Subcutaneous abdominal adipose tissue (tissue), 5 donors: ENCODE measurements at regions not wholly inside any gene's neighbourhood (a gene's known extent, or its start where the extent isn't known, plus 50 kb on each side); places are given as distances from the start of the nearest gene placed in this dataset.

Experiments used
- H3K27ac ChIP-seq: one replicate; pipeline ENCODE4 v1.7.0; 2013; ENCODE audit warnings: low read depth, mild to moderate bottlenecking, inconsistent platforms, low read length, moderate library complexity
- H3K27me3 ChIP-seq, 5 donors: one replicate each; pipeline ENCODE4 v1.7.0; 2013; ENCODE audit warnings: low read length in 5 of 5, inconsistent platforms in 1 of 5; ENCODE audit not compliant: control insufficient read depth in 5 of 5, insufficient read depth in 4 of 5
- H3K36me3 ChIP-seq, 5 donors: one replicate each; pipeline ENCODE4 v1.7.0; 2013; ENCODE audit warnings: low read length in 5 of 5; ENCODE audit not compliant: control insufficient read depth in 5 of 5, insufficient read depth in 5 of 5
- H3K4me1 ChIP-seq, 5 donors: one replicate each; pipeline ENCODE4 v1.7.0; 2013; ENCODE audit warnings: low read length in 5 of 5, mild to moderate bottlenecking in 3 of 5, moderate library complexity in 1 of 5; ENCODE audit not compliant: control insufficient read depth in 5 of 5, insufficient read depth in 5 of 5
- H3K4me3 ChIP-seq, 5 donors: one replicate each; pipeline ENCODE4 v1.7.0; 2013; ENCODE audit warnings: low read length in 5 of 5, low read depth in 1 of 5
- H3K9ac ChIP-seq, 5 donors: one replicate each; pipeline ENCODE4 v1.7.0; 2013; ENCODE audit warnings: low read length in 5 of 5, mild to moderate bottlenecking in 4 of 5, moderate library complexity in 3 of 5
- H3K9me3 ChIP-seq, 5 donors: one replicate each; pipeline ENCODE4 v1.7.0; 2013; ENCODE audit warnings: low read length in 5 of 5; ENCODE audit not compliant: control insufficient read depth in 5 of 5
- donor health status: healthy.
- donor health status: healthy.
- donor health status: healthy.
- donor health status: healthy.
- donor health status: healthy.

- Histone ChIP-seq H3K4me1 (no peaks in the 10 kb centered on the region), H3K27me3 (peaks cover 2 to 23% (median 10%) of the 10 kb centered on the region in 5 donors), H3K27ac (no peak overlapping the region), H3K4me3 (no peak overlapping the region), H3K9ac (no peak overlapping the region), H3K9me3 (peaks cover 0 to 6% (median 2%) of the 10 kb centered on the region in 5 donors), H3K36me3 (no peaks in the 10 kb centered on the region)
These were observed 146.1 kb upstream of the NLRP1 start for GRCh38 chr17:5730373-5730772.

GRCh38 chr17:5740937-5741336 is 156.6 kb upstream of the NLRP1 start:
- no peak overlapping the region for H3K9ac ChIP-seq
- no peak overlapping the region for H3K4me3 ChIP-seq
- H3K27me3 ChIP-seq: peaks cover 0 to 7% (median 0%) of the 10 kb centered on the region in 5 donors
- H3K27ac ChIP-seq: no peak overlapping the region
- no peaks in the 10 kb centered on the region for H3K36me3 ChIP-seq
- H3K9me3 ChIP-seq: no peaks in the 10 kb centered on the region
- H3K4me1 ChIP-seq: no peaks in the 10 kb centered on the region

GRCh38 chr17:5741810-5742209 is 157.5 kb upstream of the NLRP1 start:
- no peak overlapping the region for H3K27ac ChIP-seq
- no peak overlapping the region for H3K4me3 ChIP-seq
- no peaks in the 10 kb centered on the region for H3K9me3 ChIP-seq
- no peak overlapping the region for H3K9ac ChIP-seq
- H3K4me1 ChIP-seq: no peaks in the 10 kb centered on the region
- H3K36me3 ChIP-seq: no peaks in the 10 kb centered on the region
- H3K27me3 ChIP-seq: peaks cover 0 to 7% (median 0%) of the 10 kb centered on the region in 5 donors

- no peaks in the 10 kb centered on the region for H3K9me3 ChIP-seq
- H3K36me3 ChIP-seq: no peaks in the 10 kb centered on the region
- H3K4me1 ChIP-seq: no peaks in the 10 kb centered on the region
- no peak overlapping the region for H3K9ac ChIP-seq
- H3K4me3 ChIP-seq: no peak overlapping the region
- H3K27ac ChIP-seq: no peak overlapping the region
- H3K27me3 ChIP-seq: peaks cover 0 to 10% (median 5%) of the 10 kb centered on the region in 5 donors
These were observed 161.0 kb upstream of the NLRP1 start for GRCh38 chr17:5745111-5745813.

GRCh38 chr17:5747276-5747675 is 163.0 kb upstream of the NLRP1 start:
- Histone ChIP-seq H3K4me3 (no peak overlapping the region), H3K27me3 (peaks cover 0 to 11% (median 0%) of the 10 kb centered on the region in 5 donors), H3K36me3 (no peaks in the 10 kb centered on the region), H3K9ac (no peak overlapping the region), H3K27ac (no peak overlapping the region), H3K4me1 (no peaks in the 10 kb centered on the region), H3K9me3 (peaks cover 0 to 3% (median 0%) of the 10 kb centered on the region in 5 donors)

- Histone ChIP-seq H3K36me3 (no peaks in the 10 kb centered on the region), H3K9me3 (peaks cover 0 to 3% (median 0%) of the 10 kb centered on the region in 5 donors), H3K4me1 (no peaks in the 10 kb centered on the region), H3K27me3 (peaks cover 0 to 11% (median 0%) of the 10 kb centered on the region in 5 donors), H3K9ac (no peak overlapping the region), H3K27ac (no peak overlapping the region), H3K4me3 (no peak overlapping the region)
These were observed 163.7 kb upstream of the NLRP1 start for GRCh38 chr17:5747964-5748363.

- Histone ChIP-seq H3K36me3 (no peaks in the 10 kb centered on the region), H3K4me3 (no peak overlapping the region), H3K27me3 (peaks cover 0 to 23% (median 8%) of the 10 kb centered on the region in 5 donors), H3K27ac (no peak overlapping the region), H3K4me1 (no peaks in the 10 kb centered on the region), H3K9ac (no peak overlapping the region), H3K9me3 (peaks cover 0 to 5% (median 3%) of the 10 kb centered on the region in 5 donors)
These were observed 169.1 kb upstream of the NLRP1 start for GRCh38 chr17:5753421-5753820.

GRCh38 chr17:5757314-5757907 is 173.1 kb upstream of the NLRP1 start:
- Histone ChIP-seq H3K9ac (no peak overlapping the region), H3K27ac (no peak overlapping the region), H3K4me1 (no peaks in the 10 kb centered on the region), H3K4me3 (no peak overlapping the region), H3K9me3 (peaks cover 0 to 5% (median 0%) of the 10 kb centered on the region in 5 donors), H3K27me3 (peaks cover 3 to 31% (median 11%) of the 10 kb centered on the region in 5 donors), H3K36me3 (no peaks in the 10 kb centered on the region)

- Histone ChIP-seq H3K9me3 (peaks cover 0 to 5% (median 0%) of the 10 kb centered on the region in 5 donors), H3K4me1 (no peaks in the 10 kb centered on the region), H3K9ac (no peak overlapping the region), H3K4me3 (no peak overlapping the region), H3K36me3 (no peaks in the 10 kb centered on the region), H3K27me3 (peaks cover 3 to 36% (median 10%) of the 10 kb centered on the region in 5 donors), H3K27ac (no peak overlapping the region)
These were observed 174.3 kb upstream of the NLRP1 start for GRCh38 chr17:5758651-5759050.

GRCh38 chr17:5759501-5759925 is 175.2 kb upstream of the NLRP1 start:
- peaks cover 3 to 41% (median 13%) of the 10 kb centered on the region in 5 donors for H3K27me3 ChIP-seq
- H3K4me1 ChIP-seq: no peaks in the 10 kb centered on the region
- no peaks in the 10 kb centered on the region for H3K36me3 ChIP-seq
- no peak overlapping the region for H3K27ac ChIP-seq
- peaks cover 0 to 5% (median 0%) of the 10 kb centered on the region in 5 donors for H3K9me3 ChIP-seq
- H3K9ac ChIP-seq: no peak overlapping the region
- no peak overlapping the region for H3K4me3 ChIP-seq
